Esophagus muscularis mucosa (tissue), 4 donors: ENCODE measurements at regions not wholly inside any gene's neighbourhood (a gene's known extent, or its start where the extent isn't known, plus 50 kb on each side); places are given as distances from the start of the nearest gene placed in this dataset.

Experiments used
- EP300 ChIP-seq: sonication (generic); formaldehyde crosslinking; IDR thresholded peaks from one replicate; pipeline ENCODE4 v1.6.1; 2017; ENCODE audit warnings: antibody characterized with exemption
- POLR2A ChIP-seq: fragments of 450-650 bp; IDR thresholded peaks from one replicate; pipeline ENCODE4 v1.6.1; 2017; ENCODE audit warnings: antibody characterized with exemption, moderate library complexity, mild to moderate bottlenecking, low read depth
- POLR2AphosphoS5 ChIP-seq, 2 donors: sonication (generic); formaldehyde crosslinking; IDR thresholded peaks; one replicate each; pipeline ENCODE4 v1.6.1; 2017; ENCODE audit warnings: antibody characterized with exemption in 2 of 2
- TF ChIP-seq, protein P1 (sequence below), 3 experiments: fragments of 200-600 bp in 2 of 3; fragments of 450-650 bp in 1 of 3; sonication (generic) in 2 of 3; IDR thresholded peaks; one replicate each; pipeline ENCODE4 v1.5.1; 2017 to 2019; ENCODE audit warnings: antibody characterized with exemption in 3 of 3, mild to moderate bottlenecking in 2 of 3, moderate library complexity in 1 of 3

DNA sequence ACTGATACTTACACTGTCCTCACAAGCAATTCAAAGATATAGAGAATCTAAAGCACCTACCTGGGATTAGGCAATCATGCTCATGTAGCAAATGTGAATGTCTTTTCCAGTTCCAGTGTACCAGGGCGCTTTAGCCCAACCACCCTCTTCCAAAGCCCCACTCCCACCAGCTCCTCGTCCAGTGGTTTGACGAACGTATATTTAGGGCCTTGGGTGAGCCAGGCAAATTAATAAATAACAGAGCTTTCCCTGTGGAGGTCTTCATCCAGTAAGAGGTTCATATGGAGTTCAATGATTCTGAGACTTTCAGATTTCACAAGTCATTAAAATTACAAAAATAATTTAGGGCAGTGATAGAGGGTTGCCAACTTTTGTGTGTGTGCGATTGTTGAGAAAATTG, 162.3 kb upstream of the C2CD4B start:
- TF ChIP-seq, protein P1, sequence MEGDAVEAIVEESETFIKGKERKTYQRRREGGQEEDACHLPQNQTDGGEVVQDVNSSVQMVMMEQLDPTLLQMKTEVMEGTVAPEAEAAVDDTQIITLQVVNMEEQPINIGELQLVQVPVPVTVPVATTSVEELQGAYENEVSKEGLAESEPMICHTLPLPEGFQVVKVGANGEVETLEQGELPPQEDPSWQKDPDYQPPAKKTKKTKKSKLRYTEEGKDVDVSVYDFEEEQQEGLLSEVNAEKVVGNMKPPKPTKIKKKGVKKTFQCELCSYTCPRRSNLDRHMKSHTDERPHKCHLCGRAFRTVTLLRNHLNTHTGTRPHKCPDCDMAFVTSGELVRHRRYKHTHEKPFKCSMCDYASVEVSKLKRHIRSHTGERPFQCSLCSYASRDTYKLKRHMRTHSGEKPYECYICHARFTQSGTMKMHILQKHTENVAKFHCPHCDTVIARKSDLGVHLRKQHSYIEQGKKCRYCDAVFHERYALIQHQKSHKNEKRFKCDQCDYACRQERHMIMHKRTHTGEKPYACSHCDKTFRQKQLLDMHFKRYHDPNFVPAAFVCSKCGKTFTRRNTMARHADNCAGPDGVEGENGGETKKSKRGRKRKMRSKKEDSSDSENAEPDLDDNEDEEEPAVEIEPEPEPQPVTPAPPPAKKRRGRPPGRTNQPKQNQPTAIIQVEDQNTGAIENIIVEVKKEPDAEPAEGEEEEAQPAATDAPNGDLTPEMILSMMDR (IDR thresholded peaks at IDR 0.05) = no peak
- no peak for TF ChIP-seq POLR2A
- TF ChIP-seq POLR2AphosphoS5 (IDR thresholded peaks at IDR 0.05) = no peak
- TF ChIP-seq EP300 = no peak
